ENCODE measurements at regions not wholly inside any gene's neighbourhood (a gene's known extent, or its start where the extent isn't known, plus 50 kb on each side); places are given as distances from the start of the nearest gene placed in this dataset.

DNA sequence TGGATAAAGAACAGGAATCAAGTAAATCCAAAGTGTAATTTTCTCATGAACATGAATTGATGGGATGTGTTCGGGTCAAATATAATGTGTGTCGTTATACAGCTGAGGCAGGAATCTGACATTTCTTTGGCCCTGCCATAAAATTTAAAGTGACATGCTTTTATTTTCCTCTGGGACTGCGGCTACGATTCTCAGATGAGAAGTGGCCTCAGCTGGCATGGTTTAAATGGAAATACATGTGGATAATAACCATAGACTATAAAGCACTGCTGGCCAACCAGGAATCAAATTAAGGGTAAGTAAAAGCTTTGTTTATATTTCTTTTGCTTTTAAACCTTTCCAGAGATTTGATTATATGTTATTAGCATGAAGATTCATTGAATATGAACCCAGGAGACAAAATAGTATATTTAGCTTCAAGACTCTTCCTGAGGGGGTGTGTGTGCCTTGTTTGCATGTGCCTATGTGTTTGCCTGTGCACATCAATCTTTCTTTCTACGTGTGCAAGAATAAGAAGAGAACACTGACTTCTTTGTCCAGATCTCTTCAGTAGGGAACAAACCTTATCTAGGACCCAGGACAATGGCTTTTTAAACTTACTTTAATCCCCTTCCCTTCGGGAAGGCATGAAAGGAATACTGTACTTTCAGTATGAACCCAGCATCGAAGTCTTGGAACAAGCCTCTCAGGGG, 629.0 kb upstream of the PFKP start:
- intact Hi-C loops (cut with micrococcal nuclease): no loop called here
- H3K4me1 ChIP-seq: no peaks in the 10 kb centered on the region
- no peaks in the 10 kb centered on the region for H3K27me3 ChIP-seq (ENCODE audit: low read depth)
- TF ChIP-seq, protein P1, sequence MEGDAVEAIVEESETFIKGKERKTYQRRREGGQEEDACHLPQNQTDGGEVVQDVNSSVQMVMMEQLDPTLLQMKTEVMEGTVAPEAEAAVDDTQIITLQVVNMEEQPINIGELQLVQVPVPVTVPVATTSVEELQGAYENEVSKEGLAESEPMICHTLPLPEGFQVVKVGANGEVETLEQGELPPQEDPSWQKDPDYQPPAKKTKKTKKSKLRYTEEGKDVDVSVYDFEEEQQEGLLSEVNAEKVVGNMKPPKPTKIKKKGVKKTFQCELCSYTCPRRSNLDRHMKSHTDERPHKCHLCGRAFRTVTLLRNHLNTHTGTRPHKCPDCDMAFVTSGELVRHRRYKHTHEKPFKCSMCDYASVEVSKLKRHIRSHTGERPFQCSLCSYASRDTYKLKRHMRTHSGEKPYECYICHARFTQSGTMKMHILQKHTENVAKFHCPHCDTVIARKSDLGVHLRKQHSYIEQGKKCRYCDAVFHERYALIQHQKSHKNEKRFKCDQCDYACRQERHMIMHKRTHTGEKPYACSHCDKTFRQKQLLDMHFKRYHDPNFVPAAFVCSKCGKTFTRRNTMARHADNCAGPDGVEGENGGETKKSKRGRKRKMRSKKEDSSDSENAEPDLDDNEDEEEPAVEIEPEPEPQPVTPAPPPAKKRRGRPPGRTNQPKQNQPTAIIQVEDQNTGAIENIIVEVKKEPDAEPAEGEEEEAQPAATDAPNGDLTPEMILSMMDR (IDR thresholded peaks at IDR 0.05; ENCODE audit: borderline replicate concordance): no peak
- H3K4me3 ChIP-seq: no peak overlapping the region
- no peak overlapping the region for H3K27ac ChIP-seq (replicated peaks)
- peaks cover 14% of the 10 kb centered on the region for H3K9me3 ChIP-seq (replicated peaks)
- no peak for DNase-seq
- H3K36me3 ChIP-seq: no peaks in the 10 kb centered on the region

DNA sequence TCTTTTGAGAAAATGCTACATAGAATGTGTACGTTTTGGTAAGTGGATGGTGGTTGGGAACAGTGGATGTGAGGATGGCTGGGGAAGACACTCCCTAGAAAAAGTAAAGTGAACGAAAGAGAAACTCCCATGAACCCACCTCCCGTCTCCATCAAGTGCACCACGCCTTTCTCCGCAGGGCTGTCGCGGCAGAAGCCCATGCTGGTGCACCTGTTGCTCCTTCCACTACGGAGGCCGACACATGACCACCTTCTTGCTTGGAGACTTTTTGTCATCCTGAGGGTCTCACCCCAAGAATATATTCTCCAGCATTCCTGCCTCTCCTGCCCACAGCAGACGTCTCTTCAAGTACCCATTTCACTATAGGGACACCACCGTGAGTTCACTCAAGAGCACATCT, 630.4 kb upstream of the PFKP start:
- TF ChIP-seq, protein P1 (IDR thresholded peaks at IDR 0.05; ENCODE audit: borderline replicate concordance): no peak
- no peak overlapping the region for H3K27ac ChIP-seq (replicated peaks)
- H3K4me1 ChIP-seq: no peaks in the 10 kb centered on the region
- peaks cover 14% of the 10 kb centered on the region for H3K9me3 ChIP-seq (replicated peaks)
- no peaks in the 10 kb centered on the region for H3K36me3 ChIP-seq
- H3K27me3 ChIP-seq (ENCODE audit: low read depth): no peaks in the 10 kb centered on the region
- no peak for DNase-seq
- H3K4me3 ChIP-seq: no peak overlapping the region
- intact Hi-C loops (cut with micrococcal nuclease): no loop called here

DNA sequence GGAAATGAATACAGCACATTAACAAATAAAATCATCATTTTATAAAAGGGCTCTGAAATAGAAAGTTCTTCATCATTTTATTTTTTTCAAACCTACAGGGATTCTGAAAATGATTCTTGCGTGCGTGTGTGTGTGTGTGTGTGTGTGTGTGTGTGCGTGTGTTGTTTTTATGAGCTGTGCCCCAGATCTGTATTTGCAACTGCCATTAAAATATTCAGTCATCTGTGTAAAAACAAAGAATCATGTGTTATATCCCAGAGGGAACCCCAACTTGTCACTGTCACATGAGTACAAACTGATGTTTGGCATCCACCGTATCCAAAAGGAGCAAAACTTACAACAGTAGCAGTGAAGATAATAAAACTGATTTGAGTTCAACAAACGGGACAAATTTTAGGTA, 635.4 kb upstream of the PFKP start:
- Histone ChIP-seq H3K4me3 (no peak overlapping the region), H3K27me3 (ENCODE audit: low read depth) (no peaks in the 10 kb centered on the region), H3K36me3 (no peaks in the 10 kb centered on the region), H3K27ac (replicated peaks) (no peak overlapping the region), H3K9me3 (replicated peaks) (peaks cover 11% of the 10 kb centered on the region), H3K4me1 (no peaks in the 10 kb centered on the region)
- intact Hi-C loops (cut with micrococcal nuclease): no loop called here
- no peak for DNase-seq
- TF ChIP-seq, protein P1 (IDR thresholded peaks at IDR 0.05; ENCODE audit: borderline replicate concordance): no peak

DNA sequence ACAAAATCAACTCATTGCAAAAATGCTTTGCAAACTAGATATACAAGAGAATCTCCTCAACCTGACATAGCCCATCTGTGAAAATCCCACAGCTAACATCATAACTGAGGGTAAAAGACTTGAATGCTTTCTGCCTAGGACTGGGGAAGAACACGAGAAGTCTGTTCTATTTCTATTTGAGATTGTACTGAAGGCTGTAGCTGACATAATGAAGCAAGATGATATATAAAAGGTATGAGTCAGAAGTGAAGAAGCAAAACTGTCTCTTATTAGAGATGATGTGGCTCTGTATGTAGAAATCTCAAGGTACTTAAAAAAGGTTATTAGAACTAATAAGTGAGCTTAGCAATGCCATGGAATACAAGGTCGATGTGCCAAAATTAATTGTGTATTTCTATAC, 639.9 kb upstream of the PFKP start:
- intact Hi-C loops (cut with micrococcal nuclease): no loop called here
- no peaks in the 10 kb centered on the region for H3K36me3 ChIP-seq
- no peak overlapping the region for H3K4me3 ChIP-seq
- DNase-seq: no peak
- no peak overlapping the region for H3K27ac ChIP-seq (replicated peaks)
- peaks cover 4% of the 10 kb centered on the region for H3K27me3 ChIP-seq (ENCODE audit: low read depth)
- TF ChIP-seq, protein P1 (IDR thresholded peaks at IDR 0.05; ENCODE audit: borderline replicate concordance): no peak
- H3K9me3 ChIP-seq (replicated peaks): no peaks in the 10 kb centered on the region
- H3K4me1 ChIP-seq: no peaks in the 10 kb centered on the region

DNA sequence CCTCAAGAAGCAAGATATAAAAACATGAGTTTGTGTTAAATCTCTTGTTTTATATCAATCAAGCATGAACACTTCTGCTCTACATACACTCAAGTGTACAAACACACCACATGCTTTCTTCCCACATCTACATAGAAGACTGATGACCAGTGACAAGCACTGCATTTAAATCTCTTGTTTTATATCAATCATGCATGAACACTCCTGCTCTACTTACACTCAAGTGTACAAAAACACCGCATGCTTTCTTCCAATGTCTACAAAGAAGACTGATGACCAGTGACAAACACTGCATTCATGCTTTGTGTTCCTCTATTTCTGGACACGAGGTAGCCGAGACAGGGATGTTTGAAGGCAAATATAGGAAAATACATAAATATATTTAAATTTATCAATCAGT, 642.0 kb upstream of the PFKP start:
- intact Hi-C loops (cut with micrococcal nuclease): no loop called here
- Histone ChIP-seq H3K4me3 (no peak overlapping the region), H3K27ac (replicated peaks) (no peak overlapping the region), H3K27me3 (ENCODE audit: low read depth) (peaks cover 4% of the 10 kb centered on the region), H3K4me1 (no peaks in the 10 kb centered on the region), H3K36me3 (no peaks in the 10 kb centered on the region), H3K9me3 (replicated peaks) (no peaks in the 10 kb centered on the region)
- DNase-seq: no peak
- TF ChIP-seq, protein P1 (IDR thresholded peaks at IDR 0.05; ENCODE audit: borderline replicate concordance): no peak

Data from left ventricle myocardium inferior (tissue), 1 donor.